Esophagus squamous epithelium (tissue), 4 donors: ENCODE measurements at regions not wholly inside any gene's neighbourhood (a gene's known extent, or its start where the extent isn't known, plus 50 kb on each side); places are given as distances from the start of the nearest gene placed in this dataset.

ENCODE experiments used
- POLR2A ChIP-seq, 4 donors: fragments of 450-650 bp; IDR thresholded peaks; one replicate each; pipeline ENCODE4 v1.6.1; 2017; ENCODE audit warnings: antibody characterized with exemption in 4 of 4, mild to moderate bottlenecking in 4 of 4, moderate library complexity in 3 of 4
- TF ChIP-seq, protein P1 (sequence below), 6 experiments: fragments of 450-650 bp in 4 of 6; fragments of 200-600 bp in 2 of 6; sonication (generic) in 2 of 6; IDR thresholded peaks; one replicate each; pipeline ENCODE4 v1.5.1; 2016 to 2019; ENCODE audit warnings: antibody characterized with exemption in 6 of 6, mild to moderate bottlenecking in 4 of 6, moderate library complexity in 4 of 6

- TF ChIP-seq, protein P1, sequence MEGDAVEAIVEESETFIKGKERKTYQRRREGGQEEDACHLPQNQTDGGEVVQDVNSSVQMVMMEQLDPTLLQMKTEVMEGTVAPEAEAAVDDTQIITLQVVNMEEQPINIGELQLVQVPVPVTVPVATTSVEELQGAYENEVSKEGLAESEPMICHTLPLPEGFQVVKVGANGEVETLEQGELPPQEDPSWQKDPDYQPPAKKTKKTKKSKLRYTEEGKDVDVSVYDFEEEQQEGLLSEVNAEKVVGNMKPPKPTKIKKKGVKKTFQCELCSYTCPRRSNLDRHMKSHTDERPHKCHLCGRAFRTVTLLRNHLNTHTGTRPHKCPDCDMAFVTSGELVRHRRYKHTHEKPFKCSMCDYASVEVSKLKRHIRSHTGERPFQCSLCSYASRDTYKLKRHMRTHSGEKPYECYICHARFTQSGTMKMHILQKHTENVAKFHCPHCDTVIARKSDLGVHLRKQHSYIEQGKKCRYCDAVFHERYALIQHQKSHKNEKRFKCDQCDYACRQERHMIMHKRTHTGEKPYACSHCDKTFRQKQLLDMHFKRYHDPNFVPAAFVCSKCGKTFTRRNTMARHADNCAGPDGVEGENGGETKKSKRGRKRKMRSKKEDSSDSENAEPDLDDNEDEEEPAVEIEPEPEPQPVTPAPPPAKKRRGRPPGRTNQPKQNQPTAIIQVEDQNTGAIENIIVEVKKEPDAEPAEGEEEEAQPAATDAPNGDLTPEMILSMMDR (IDR thresholded peaks at IDR 0.05), result no peak
- TF ChIP-seq POLR2A (IDR thresholded peaks at IDR 0.05), result no peak
Measured at GRCh38 chr18:40152859-40153258, 1802.2 kb upstream of the PIK3C3 start.
